RWPE2 (cell line): ENCODE measurements at regions not wholly inside any gene's neighbourhood (a gene's known extent, or its start where the extent isn't known, plus 50 kb on each side); places are given as distances from the start of the nearest gene placed in this dataset.
"Not testable (repeated sequence)": the region's sequence is repeated elsewhere in the genome, so short reads cannot be mapped to it uniquely, and the experiment has no call there.

Experiments
- ATAC-seq: fragments of 200-7000 bp; cut with Tn5 transposase; 3 replicates; pipeline ENCODE4 v1.9.1; 2021; ENCODE audit warnings: low read depth
- DNase-seq: peaks from one replicate; pipeline ENCODE4 v3.0.0-alpha.2; 2020; ENCODE audit warnings: low spot score
- H3K27ac ChIP-seq: fragments of 450-650 bp; 2 replicates; pipeline ENCODE4 v1.5.1; 2017; ENCODE audit warnings: mild to moderate bottlenecking; ENCODE audit not compliant: poor library complexity, severe bottlenecking
- H3K27me3 ChIP-seq: fragments of 250-450 bp; sonication (Bioruptor Pico); 2 replicates; pipeline ENCODE4 v1.5.1; 2021; ENCODE audit warnings: mild to moderate bottlenecking, moderate library complexity; ENCODE audit not compliant: insufficient read depth, poor library complexity, severe bottlenecking
- H3K36me3 ChIP-seq: fragments of 250-450 bp; sonication (Bioruptor Pico); 2 replicates; pipeline ENCODE4 v1.5.1; 2020; ENCODE audit warnings: low read depth, mild to moderate bottlenecking, moderate library complexity
- H3K4me1 ChIP-seq: fragments of 250-450 bp; sonication (Bioruptor Pico); 2 replicates; pipeline ENCODE4 v1.5.1; 2021; ENCODE audit warnings: mild to moderate bottlenecking, moderate library complexity; ENCODE audit not compliant: insufficient read depth, poor library complexity, severe bottlenecking
- H3K4me3 ChIP-seq: fragments of 250-450 bp; sonication (Bioruptor Pico); 2 replicates; pipeline ENCODE4 v1.5.1; 2021; ENCODE audit warnings: mild to moderate bottlenecking, moderate library complexity; ENCODE audit not compliant: severe bottlenecking
- H3K9me3 ChIP-seq: fragments of 250-450 bp; sonication (Bioruptor Pico); 2 replicates; pipeline ENCODE4 v1.5.1; 2021; ENCODE audit warnings: mild to moderate bottlenecking, moderate library complexity; ENCODE audit not compliant: severe bottlenecking
- TF ChIP-seq, protein P1 (sequence below): fragments of 450-650 bp; IDR thresholded peaks from one replicate; pipeline ENCODE4 v1.5.1; 2017; ENCODE audit warnings: mild to moderate bottlenecking, moderate library complexity; ENCODE audit not compliant: poor library complexity, severe bottlenecking

DNA sequence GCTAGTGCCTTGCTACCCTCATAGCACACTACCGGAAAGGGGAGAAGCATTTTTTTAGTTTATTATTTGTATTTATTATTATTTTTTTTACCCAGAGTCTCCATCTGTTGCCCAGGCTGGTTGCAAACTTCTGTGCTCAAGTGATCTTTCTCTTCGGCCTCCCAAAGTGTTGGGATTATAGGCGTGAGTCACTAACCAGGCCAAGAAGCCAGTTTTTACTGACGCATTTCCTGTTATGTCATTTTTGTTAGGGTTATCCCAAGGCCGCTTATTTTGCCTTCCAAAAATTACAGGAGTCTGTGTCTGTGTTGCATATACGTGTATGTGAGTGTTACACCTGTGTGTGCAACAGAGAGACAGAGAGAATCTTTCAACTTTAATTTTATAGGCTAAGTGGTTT, 404.5 kb downstream of the GBA3 start:
- DNase-seq (no peak), ATAC-seq (peak; percentile 78)
- Histone ChIP-seq H3K27ac (no peak overlapping the region), H3K27me3 (no peaks in the 10 kb centered on the region), H3K4me3 (no peak overlapping the region), H3K4me1 (no peaks in the 10 kb centered on the region), H3K36me3 (no peaks in the 10 kb centered on the region), H3K9me3 (peaks cover 2% of the 10 kb centered on the region)
- TF ChIP-seq, protein P1, sequence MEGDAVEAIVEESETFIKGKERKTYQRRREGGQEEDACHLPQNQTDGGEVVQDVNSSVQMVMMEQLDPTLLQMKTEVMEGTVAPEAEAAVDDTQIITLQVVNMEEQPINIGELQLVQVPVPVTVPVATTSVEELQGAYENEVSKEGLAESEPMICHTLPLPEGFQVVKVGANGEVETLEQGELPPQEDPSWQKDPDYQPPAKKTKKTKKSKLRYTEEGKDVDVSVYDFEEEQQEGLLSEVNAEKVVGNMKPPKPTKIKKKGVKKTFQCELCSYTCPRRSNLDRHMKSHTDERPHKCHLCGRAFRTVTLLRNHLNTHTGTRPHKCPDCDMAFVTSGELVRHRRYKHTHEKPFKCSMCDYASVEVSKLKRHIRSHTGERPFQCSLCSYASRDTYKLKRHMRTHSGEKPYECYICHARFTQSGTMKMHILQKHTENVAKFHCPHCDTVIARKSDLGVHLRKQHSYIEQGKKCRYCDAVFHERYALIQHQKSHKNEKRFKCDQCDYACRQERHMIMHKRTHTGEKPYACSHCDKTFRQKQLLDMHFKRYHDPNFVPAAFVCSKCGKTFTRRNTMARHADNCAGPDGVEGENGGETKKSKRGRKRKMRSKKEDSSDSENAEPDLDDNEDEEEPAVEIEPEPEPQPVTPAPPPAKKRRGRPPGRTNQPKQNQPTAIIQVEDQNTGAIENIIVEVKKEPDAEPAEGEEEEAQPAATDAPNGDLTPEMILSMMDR: no peak

DNA sequence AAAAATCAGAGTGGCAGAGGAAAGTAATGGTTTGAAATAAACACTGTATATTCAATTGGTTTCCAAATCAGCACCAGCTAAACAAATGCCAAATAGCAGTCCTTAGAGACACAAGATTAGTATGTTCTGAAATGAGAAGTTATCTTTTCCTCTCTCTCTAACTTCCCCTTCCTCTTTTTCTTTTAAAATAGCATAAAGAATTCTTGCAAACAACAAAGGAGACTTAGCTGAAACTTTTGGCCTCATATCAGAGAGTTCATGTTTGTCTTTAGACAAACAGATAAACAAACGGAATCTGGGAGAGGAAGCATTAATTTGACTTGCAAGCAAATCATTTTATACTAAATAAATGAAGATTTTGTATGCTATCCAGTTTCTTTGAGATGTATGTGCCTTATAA, 399.0 kb downstream of the GBA3 start:
- Histone ChIP-seq H3K4me1 (no peaks in the 10 kb centered on the region), H3K9me3 (peaks cover 2% of the 10 kb centered on the region), H3K4me3 (no peak overlapping the region), H3K27ac (no peak overlapping the region), H3K27me3 (no peaks in the 10 kb centered on the region), H3K36me3 (no peaks in the 10 kb centered on the region)
- no peak for ATAC-seq
- TF ChIP-seq, protein P1: no peak
- no peak for DNase-seq

DNA sequence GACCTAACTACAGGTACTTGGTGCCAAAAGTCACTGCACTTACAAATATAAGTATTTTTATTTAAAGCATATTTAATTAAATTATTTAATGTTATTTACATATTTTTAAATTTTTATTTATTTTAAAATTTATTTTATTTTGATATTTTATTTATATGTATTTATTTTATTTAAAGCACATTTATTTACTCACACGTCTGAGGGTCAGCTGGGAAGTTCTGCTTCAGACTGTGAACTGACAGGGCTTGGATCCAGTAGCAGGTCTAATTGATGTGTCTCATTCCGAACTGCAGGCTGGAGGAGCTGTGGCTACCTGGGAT, 392.5 kb downstream of the GBA3 start:
- ATAC-seq: no peak
- peaks cover 8% of the 10 kb centered on the region for H3K4me1 ChIP-seq

DNA sequence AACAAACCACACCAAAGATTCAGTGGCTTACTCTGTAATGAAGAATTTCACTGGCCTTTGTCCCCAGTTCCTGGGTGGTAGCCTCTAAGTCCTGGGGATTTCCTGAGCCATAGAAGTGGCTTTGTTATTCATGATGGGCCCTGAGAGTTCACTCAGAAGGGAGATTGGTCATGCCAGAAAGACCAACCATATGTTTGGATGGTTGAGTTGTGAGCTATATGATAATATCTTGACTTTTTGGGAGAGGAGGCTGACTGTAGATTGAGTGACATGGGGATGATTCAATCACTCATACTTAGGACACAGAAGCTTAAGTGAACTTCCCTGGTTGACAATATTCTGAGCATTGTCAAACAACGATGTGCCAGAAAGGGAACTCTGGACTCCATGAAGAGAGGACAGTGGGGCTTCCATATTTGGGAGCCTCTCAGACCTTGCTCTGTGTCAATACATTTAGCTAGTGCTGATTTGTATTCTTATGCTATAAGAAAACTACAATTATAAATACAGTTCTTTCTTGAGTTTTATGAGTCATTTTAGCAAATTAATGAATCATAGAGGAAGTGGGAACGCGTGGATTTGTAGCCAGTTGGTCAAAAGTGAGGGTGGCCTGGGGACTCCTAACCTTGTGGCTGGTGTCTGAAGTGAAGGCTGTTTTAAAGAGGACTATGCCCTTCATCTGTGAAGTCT, 392.0 kb downstream of the GBA3 start:
- Histone ChIP-seq H3K4me1 (peaks cover 8% of the 10 kb centered on the region), H3K27me3 (no peaks in the 10 kb centered on the region), H3K36me3 (no peaks in the 10 kb centered on the region), H3K4me3 (no peak overlapping the region), H3K27ac (no peak overlapping the region), H3K9me3 (peaks cover 4% of the 10 kb centered on the region)
- DNase-seq: no peak
- TF ChIP-seq, protein P1: no peak
- peak; percentile 44; the same call in 2 of the 3 replicates for ATAC-seq

More for the DNA sequence above, 392.5 kb downstream of the GBA3 start:
- no peaks in the 10 kb centered on the region for H3K36me3 ChIP-seq
- no peaks in the 10 kb centered on the region for H3K27me3 ChIP-seq
- no peak for DNase-seq
- H3K4me3 ChIP-seq: no peak overlapping the region
- no peaks in the 10 kb centered on the region for H3K9me3 ChIP-seq
- no peak overlapping the region for H3K27ac ChIP-seq
- TF ChIP-seq, protein P1: no peak

DNA sequence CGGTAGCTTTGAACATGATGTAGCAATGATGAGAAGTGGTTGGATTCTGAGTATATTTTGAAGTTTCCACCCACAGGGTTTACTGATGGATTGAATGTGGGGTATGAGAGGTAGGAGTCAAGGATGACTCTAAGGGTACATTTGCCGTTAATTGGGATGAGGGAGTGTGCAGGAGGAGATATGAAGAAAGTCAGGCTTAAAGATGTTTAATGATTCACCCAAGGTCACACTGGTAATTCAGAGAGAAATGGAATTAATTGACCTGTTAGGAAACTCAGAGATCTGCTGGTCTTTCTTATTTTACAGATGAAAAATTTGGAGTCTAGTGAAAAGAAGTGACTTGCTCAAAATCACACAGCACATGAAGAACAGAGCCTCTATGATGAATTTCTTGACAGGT, 390.7 kb downstream of the GBA3 start:
- no peaks in the 10 kb centered on the region for H3K27me3 ChIP-seq
- TF ChIP-seq, protein P1: no peak
- DNase-seq (no peak), ATAC-seq (no peak)
- H3K9me3 ChIP-seq: peaks cover 4% of the 10 kb centered on the region
- no peak overlapping the region for H3K4me3 ChIP-seq
- H3K4me1 ChIP-seq: peaks cover 8% of the 10 kb centered on the region
- no peaks in the 10 kb centered on the region for H3K36me3 ChIP-seq
- H3K27ac ChIP-seq: no peak overlapping the region

DNA sequence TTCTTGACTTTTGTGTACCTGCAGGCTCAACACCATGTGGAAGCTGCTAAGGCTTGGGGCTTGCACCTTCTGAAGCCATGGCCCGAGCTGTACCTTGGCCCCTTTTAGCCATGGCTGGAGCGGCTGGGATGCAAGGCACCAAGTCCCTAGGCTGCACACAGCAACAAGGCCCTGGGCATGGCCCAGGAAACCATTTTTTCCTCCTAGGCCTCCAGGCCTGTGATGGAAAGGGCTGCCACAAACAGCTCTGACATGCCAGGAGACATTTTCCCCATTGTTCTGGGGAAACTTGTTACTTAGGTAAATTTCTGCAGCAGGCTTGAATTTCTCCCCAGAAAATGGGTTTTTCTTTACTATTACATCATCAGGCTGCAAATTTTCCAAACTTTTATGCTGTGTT, 387.4 kb downstream of the GBA3 start:
- not testable (repeated sequence) for DNase-seq, ATAC-seq, H3K27me3 ChIP-seq, H3K4me3 ChIP-seq, H3K4me1 ChIP-seq, H3K9me3 ChIP-seq, H3K27ac ChIP-seq, H3K36me3 ChIP-seq
